Inflammatory macrophage (primary cell): ENCODE measurements at regions not wholly inside any gene's neighbourhood (a gene's known extent, or its start where the extent isn't known, plus 50 kb on each side); places are given as distances from the start of the nearest gene placed in this dataset.

Experiments
- DNase-seq, 2 donors: peaks; one replicate each; pipeline ENCODE4 v3.0.0-alpha.2; 2020 to 2022

DNA sequence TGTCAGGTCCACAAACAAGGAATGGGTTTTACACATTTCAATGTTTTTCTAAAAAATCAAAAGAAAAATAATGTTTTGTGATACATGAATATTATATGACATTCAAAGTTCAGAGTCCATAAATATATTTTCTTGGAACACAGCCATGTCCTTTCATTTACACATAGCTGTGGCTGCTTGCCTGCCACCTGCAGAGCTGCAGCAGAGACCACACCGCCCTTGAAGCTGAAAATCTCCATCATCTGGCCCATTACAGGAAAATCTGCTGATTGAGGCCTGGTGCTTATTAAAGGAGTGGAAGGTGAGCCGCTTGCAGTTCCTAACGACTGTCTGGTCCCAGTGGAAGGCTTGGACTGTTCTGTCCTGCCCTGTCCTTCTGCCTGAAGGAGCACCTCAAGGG, 232.6 kb upstream of the ADAMTS16 start:
- DNase-seq = no peak

DNA sequence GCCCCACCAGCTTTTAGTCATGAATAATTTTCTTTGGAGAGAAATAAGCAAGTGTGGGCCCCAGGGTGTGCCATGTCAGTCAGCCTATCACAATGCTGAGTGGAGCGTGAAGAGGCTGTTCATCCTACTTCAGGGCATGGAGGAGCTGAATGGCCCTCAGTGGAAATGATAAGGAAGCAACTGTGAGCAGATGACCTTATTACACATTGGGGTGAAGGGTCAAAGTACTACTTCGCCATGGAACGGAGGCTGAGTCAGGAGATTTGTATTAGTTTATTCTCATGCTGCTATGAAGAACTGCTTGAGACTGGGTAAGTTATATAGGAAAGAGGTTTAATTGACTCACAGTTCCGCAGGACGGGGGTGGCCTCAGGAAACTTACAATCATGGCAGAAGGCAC, 231.0 kb upstream of the ADAMTS16 start:
- DNase-seq = no peak

DNA sequence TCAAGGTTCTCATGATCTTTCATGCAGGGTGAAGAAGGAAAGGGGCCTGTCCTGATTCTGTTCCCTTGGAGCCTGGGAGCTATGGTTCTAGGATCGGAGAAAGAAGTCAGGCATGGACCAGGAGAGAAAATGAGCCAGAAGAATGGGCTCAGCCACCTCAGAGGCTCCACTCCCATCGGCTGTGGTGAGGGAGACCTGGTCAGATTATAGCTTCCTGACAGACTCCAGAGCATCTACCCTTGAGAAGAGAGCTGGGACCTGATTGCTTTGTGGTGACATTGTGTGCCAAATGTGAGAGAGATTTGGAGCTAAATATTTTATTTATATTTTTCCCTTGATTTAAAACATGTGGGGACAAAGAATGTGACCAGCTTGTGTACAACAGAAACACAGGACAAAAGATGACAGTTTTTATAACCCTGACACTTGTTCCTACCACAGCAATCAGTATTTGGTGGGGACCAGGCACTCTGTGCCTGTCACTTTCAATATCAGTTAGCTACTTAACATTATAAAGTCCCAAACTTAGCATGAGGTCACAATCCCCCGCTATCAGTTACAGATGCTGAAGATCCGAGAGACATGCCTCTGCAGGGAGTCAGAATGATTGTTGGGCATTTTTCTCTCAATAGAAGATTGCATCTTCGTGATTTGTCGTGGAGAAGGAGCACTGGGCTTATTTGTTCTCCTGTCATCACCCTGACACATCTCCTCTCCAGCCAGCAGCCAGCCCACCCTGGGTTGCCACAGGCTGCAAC, 228.3 kb upstream of the ADAMTS16 start:
- no peak for DNase-seq

GRCh38 chr5:4921929-4922328, 218.2 kb upstream of the ADAMTS16 start:
- no peak for DNase-seq

DNA sequence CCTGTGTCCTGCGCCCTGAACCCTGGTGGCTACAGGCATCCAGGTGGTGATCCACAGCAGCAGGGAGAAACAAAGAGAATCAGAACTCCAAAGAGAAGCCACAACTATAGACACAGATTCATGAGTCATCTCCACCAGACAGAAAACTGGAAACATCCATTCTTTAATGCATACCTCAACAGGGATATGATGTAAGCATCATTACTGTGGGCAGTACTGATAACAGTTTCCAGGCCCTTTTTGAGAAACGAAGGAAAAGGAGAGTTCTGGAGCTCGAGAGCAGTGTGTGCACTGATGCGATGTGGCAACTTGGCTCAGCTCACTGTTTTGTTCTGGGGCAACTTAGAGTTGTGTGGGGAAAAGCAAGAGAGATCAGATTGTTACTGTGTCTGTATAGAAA, 215.6 kb upstream of the ADAMTS16 start:
- no peak for DNase-seq

DNA sequence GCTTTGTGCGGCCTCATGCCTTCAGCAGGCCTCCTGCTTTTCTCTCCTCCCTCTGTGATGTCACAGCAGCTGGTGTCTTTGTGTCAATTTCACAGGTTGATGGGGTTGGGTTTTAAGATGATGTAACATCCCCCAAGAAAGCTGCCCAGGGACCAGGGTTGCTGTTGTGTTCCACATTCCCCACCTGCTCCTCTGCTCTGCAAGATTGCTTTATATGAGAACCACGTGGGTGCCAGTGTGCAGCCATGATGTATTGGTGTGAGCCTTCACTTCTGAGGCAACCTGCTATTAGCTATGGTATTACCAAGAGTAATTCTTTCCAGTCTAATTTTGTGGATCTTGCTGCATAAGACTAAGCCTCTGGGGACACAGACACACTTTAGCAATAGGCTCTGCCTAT, 213.0 kb upstream of the ADAMTS16 start:
- no peak for DNase-seq

GRCh38 chr5:4928409-4928808, 211.7 kb upstream of the ADAMTS16 start:
- DNase-seq = no peak

DNA sequence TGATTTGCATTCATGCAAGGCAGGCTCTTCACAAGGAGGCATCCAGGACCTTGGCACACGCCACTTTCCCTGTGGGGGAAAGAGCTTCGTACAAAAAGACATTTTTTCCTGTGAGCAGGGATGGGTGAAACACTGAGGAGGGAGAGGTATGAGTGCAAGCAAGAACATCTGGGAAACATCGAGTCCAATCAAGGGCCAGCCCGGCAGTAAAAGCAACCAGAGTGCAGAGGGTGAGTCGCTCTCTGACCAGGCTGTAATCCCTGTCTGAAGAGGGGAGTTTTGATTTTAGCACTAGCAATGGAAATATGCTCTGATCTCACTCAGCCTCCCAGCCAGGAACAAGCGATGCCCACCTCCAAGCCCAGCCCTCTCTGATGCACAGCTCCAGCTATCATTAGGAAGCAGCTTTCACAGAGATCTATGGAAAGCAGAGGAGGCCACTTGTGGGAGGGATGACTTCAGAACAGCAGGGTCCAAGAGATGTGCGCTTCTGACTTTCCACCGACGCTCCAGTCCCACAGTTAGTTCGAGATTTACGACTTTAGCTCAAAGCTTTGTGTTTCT, 211.0 kb upstream of the ADAMTS16 start:
- DNase-seq = no peak

- no peak for DNase-seq
Observed at GRCh38 chr5:4939042-4939781, 200.9 kb upstream of the ADAMTS16 start.

GRCh38 chr5:4941161-4941560, 199.0 kb upstream of the ADAMTS16 start:
- no peak for DNase-seq

- no peak for DNase-seq
Observed at GRCh38 chr5:4941957-4942830, 197.9 kb upstream of the ADAMTS16 start.

DNA sequence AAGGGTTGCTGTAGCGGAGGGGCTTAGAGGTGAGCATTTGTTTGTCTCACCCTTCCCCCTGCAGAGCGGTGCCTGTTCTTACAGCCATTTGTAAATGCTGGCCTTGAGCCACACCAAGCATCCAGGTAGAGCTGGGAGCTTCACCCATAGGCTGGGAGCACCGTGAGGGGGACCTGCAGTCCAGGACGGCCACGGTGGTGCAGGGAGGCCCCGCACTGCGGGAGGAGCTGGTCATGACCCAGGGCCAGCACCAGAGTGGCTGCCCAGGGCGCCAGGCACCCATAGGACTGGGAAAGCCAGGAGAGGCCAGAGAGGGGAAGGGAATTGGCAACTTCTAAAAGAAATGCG, 197.3 kb upstream of the ADAMTS16 start:
- no peak for DNase-seq

GRCh38 chr5:4945296-4945695, 194.8 kb upstream of the ADAMTS16 start:
- DNase-seq = no peak

DNA sequence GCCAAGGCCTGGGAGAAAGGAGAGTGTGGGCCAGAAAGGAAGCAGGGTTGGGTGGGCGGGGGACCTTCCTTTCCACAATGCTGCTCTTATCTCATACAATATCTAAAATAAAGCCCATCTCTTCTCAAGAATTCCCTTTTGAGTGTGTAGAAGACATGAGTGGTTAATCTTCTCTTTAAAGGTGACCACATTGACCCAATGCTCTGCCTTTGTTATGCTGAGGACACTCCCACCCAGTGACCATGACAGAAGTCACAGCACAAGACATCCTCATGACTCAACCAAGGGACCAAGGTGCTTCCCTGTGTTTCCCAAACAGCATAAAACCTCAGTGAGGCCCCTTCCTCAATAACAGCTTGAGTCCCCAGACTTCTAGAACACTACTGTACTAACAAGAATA, 193.0 kb upstream of the ADAMTS16 start:
- DNase-seq = no peak

GRCh38 chr5:4947893-4948536, 192.1 kb upstream of the ADAMTS16 start:
- DNase-seq = no peak

GRCh38 chr5:4949108-4949507, 191.0 kb upstream of the ADAMTS16 start:
- no peak for DNase-seq

GRCh38 chr5:4953576-4953975, 186.6 kb upstream of the ADAMTS16 start:
- DNase-seq = no peak

DNA sequence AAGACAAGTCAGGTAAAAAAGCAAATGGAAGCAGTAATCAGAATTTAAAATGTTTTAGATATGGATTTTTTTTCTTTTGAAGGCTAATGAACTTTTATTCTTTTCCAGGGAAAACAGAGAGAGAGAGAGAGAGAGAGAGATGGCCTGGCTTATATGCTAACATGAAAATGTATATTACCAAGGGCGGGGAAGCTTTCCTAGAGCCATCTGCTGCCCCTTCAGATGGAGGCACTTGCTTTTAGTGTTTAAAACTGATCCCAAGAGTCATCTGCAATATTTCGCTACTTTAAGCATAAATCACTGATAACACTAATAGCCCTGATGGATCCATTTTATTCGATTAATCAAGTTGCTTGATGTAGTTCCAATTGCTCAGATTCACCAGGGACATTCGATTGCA, 186.1 kb upstream of the ADAMTS16 start:
- DNase-seq = no peak

GRCh38 chr5:4963265-4963664, 176.9 kb upstream of the ADAMTS16 start:
- no peak for DNase-seq

GRCh38 chr5:4969351-4969750, 170.8 kb upstream of the ADAMTS16 start:
- DNase-seq = no peak

GRCh38 chr5:4970171-4970570, 170.0 kb upstream of the ADAMTS16 start:
- no peak for DNase-seq

DNA sequence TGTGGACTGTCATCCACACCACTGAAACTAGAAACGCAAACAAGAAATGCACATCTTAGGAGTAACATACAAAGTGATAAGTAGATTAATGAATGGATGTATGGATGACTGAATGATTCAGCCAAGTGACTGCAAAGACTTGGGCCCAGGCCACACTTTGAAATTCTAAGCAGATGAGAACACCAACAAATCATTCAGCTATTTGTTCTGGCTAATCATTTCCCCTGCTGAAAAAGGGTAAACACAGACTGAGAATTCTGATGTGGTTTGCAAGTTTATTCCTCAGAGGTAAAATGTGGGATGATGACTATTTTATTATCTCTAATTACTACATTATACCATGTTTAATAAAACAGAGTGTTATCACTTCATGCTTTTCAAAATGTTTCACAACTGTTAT, 163.2 kb upstream of the ADAMTS16 start:
- DNase-seq = no peak
